ENCODE measurements at regions not wholly inside any gene's neighbourhood (a gene's known extent, or its start where the extent isn't known, plus 50 kb on each side); places are given as distances from the start of the nearest gene placed in this dataset.
"Not testable (repeated sequence)": the region's sequence is repeated elsewhere in the genome, so short reads cannot be mapped to it uniquely, and the experiment has no call there.

DNA sequence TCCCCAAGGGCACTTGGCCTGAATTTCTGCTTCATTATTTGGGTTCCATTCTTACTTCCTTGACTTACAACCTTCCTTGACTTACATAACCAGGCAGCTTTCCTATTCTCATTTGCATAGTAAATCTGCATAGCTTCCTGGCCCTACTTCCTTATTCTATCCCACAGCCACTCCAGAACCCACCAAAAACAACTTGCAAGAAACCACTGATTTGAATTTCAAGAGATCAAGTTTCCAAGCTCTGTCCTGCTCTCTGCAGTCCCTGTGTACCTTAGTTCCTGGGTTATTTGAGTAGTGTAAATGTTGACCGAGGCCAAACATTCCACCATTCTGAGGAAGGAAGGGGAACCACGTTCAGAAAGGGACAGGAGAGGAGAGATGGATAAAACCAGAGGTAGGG, 603.3 kb downstream of the PTPRC start:
- DNase-seq (ENCODE audit: extremely low spot score, unreplicated experiment) = no peak
- TF ChIP-seq, protein P1, sequence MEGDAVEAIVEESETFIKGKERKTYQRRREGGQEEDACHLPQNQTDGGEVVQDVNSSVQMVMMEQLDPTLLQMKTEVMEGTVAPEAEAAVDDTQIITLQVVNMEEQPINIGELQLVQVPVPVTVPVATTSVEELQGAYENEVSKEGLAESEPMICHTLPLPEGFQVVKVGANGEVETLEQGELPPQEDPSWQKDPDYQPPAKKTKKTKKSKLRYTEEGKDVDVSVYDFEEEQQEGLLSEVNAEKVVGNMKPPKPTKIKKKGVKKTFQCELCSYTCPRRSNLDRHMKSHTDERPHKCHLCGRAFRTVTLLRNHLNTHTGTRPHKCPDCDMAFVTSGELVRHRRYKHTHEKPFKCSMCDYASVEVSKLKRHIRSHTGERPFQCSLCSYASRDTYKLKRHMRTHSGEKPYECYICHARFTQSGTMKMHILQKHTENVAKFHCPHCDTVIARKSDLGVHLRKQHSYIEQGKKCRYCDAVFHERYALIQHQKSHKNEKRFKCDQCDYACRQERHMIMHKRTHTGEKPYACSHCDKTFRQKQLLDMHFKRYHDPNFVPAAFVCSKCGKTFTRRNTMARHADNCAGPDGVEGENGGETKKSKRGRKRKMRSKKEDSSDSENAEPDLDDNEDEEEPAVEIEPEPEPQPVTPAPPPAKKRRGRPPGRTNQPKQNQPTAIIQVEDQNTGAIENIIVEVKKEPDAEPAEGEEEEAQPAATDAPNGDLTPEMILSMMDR (conservative IDR thresholded peaks at IDR 0.05) = no peak
- Mint-ChIP-seq H3K27ac (no peak overlapping the region), H3K27me3 (no peaks in the 10 kb centered on the region), H3K36me3 (no peaks in the 10 kb centered on the region), H3K4me3 (no peak overlapping the region), H3K9me3 (no peaks in the 10 kb centered on the region), H3K4me1 (ENCODE audit: unreplicated experiment) (peaks cover 10% of the 10 kb centered on the region)

DNA sequence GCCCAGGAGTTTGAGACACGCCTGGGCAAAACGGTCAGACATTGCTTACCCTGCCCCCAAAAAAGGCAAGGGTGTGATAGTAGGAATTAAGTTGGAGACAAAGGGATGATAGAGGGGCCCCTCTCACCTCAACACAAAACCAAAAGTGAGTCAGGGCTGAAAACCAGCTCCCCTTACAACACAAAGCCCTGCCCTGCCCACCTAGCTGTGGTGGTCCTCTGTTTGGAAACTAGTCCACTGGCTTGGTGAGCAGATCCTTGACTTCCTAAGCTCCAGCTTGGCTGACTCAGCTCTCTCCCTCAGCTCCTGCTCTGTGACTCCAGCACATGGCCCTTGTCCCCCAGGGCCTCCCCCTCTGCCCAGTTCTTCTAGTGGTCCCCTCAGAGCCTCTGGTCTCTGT, 603.8 kb downstream of the PTPRC start:
- no peak for DNase-seq (ENCODE audit: extremely low spot score, unreplicated experiment)
- H3K36me3 Mint-ChIP-seq = no peaks in the 10 kb centered on the region
- TF ChIP-seq, protein P1 (conservative IDR thresholded peaks at IDR 0.05) = no peak
- H3K4me1 Mint-ChIP-seq (ENCODE audit: unreplicated experiment) = peaks cover 10% of the 10 kb centered on the region
- no peaks in the 10 kb centered on the region for H3K9me3 Mint-ChIP-seq
- no peak overlapping the region for H3K27ac Mint-ChIP-seq
- no peak overlapping the region for H3K4me3 Mint-ChIP-seq
- H3K27me3 Mint-ChIP-seq = no peaks in the 10 kb centered on the region

DNA sequence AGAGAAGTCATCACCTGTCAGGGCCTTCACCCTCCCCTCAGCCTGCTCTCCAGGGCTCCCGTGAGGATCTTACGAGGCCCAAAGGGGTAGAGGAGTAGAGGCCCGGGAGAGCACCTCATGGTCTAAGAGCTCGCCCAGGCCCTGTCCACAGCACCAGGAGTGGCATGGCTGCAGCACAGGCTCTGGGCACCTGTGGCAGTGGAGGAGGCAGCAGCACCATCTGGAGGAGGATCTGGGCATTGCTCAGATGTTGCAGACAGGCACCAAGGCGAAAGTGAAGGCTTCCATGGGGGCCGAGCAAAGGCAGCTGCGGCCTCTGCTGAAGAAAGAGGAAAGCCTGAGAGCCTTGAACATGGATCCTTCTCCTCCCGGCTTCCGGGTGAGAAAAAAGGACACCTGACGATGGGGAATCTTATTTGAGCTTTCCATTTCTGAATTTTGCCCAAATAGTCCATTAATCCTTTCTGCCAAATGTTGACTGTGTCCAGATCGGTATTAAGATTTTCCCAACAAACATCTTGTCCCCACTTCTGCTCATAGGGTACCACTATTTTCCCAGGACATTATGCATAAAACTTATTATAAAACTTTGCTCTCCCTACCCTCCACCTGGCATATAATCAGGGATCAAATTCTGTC, 604.7 kb downstream of the PTPRC start:
- Mint-ChIP-seq H3K27ac (no peak overlapping the region), H3K4me1 (ENCODE audit: unreplicated experiment) (peaks cover 10% of the 10 kb centered on the region), H3K9me3 (peaks cover under 1% of the 10 kb centered on the region), H3K36me3 (no peaks in the 10 kb centered on the region), H3K4me3 (no peak overlapping the region), H3K27me3 (no peaks in the 10 kb centered on the region)
- TF ChIP-seq, protein P1 (conservative IDR thresholded peaks at IDR 0.05) = peak; percentile 66
- no peak for DNase-seq (ENCODE audit: extremely low spot score, unreplicated experiment)

DNA sequence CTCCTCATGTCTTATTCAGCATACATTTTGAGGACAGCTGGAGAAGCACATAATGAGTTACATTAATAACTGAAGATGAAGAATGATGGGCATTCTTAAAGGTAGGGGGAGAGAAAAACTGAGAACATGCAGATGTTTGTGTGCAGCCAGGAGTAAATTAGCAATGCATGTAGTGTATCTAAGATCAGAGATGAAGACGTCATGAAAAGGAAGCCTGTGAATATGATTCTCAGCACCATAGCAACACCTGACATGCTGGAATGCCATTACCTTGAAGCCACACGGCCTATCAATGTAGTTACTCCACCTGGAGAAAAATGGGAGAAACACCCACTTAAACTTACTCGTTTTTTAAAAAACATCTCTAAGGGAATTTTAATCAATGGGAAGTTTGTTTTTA, 607.1 kb downstream of the PTPRC start:
- Mint-ChIP-seq H3K36me3 (no peaks in the 10 kb centered on the region), H3K27ac (no peak overlapping the region), H3K9me3 (peaks cover 10% of the 10 kb centered on the region), H3K4me1 (ENCODE audit: unreplicated experiment) (peaks cover 10% of the 10 kb centered on the region), H3K4me3 (no peak overlapping the region), H3K27me3 (no peaks in the 10 kb centered on the region)
- no peak for DNase-seq (ENCODE audit: extremely low spot score, unreplicated experiment)
- TF ChIP-seq, protein P1 (conservative IDR thresholded peaks at IDR 0.05) = no peak

DNA sequence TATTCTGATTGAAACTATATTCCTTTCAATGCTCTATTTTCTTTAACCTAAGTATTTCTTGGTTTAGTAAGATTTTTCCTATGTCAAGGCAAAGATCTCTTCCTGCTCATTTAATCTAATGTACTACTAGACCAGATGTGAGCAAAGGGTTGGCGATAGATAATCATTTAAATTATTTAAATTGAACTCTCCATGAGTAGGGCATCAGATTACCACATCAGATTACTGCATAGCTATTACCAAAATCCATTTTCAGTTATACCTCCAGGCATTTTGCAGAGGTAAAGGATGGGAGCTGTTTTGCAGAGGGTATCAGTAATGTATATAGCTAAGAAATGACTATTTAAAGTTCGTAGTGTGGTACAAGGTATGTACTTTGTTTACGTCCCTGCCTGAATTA, 607.9 kb downstream of the PTPRC start:
- no peak overlapping the region for H3K27ac Mint-ChIP-seq
- no peaks in the 10 kb centered on the region for H3K27me3 Mint-ChIP-seq
- peaks cover 10% of the 10 kb centered on the region for H3K4me1 Mint-ChIP-seq (ENCODE audit: unreplicated experiment)
- H3K4me3 Mint-ChIP-seq = no peak overlapping the region
- TF ChIP-seq, protein P1 (conservative IDR thresholded peaks at IDR 0.05) = no peak
- peaks cover 10% of the 10 kb centered on the region for H3K9me3 Mint-ChIP-seq
- H3K36me3 Mint-ChIP-seq = no peaks in the 10 kb centered on the region
- DNase-seq (ENCODE audit: extremely low spot score, unreplicated experiment) = no peak

DNA sequence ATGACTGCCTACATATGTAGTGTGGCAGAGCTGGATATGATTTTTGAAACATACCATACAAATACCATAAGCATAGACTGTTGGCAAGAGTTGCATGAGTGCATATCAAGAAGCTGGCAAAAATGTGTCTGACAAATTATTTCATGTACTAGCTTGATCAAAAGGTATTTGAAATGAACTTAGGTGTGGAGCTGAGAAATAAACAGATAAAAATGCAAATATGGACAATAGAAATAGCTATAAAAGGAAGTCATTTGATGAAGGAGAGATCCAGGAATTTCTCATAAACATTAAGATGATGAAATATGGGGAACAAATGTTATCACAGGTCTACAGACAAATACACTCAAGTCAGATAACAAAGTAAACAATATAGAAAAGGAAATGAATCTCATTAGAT, 609.1 kb downstream of the PTPRC start:
- Mint-ChIP-seq H3K27ac (no peak overlapping the region), H3K36me3 (no peaks in the 10 kb centered on the region), H3K4me1 (ENCODE audit: unreplicated experiment) (peaks cover 10% of the 10 kb centered on the region), H3K4me3 (no peak overlapping the region), H3K9me3 (peaks cover 10% of the 10 kb centered on the region), H3K27me3 (no peaks in the 10 kb centered on the region)
- TF ChIP-seq, protein P1 (conservative IDR thresholded peaks at IDR 0.05) = no peak
- no peak for DNase-seq (ENCODE audit: extremely low spot score, unreplicated experiment)

DNA sequence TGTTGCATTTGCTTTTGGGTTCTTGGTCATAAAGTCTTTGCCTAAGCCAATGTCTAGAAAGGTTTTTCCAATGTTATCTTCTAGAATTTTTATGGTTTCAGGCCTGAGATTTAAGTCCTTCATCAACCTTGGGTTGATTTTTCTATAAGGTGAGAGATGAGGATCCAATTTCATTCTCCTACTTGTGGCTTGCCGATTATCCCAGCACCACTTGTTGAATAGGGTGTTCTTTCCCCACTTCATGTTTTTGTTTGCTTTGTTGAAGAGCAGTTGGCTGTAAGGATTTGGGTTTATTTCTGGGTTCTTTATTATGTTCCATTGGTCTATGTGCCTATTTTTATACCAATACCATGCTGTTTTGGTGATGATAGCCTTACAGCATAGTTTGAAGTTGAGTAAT, 615.2 kb downstream of the PTPRC start:
- not testable (repeated sequence) for H3K4me1 Mint-ChIP-seq (ENCODE audit: unreplicated experiment); H3K27me3 Mint-ChIP-seq; DNase-seq (ENCODE audit: extremely low spot score, unreplicated experiment); H3K4me3 Mint-ChIP-seq; H3K27ac Mint-ChIP-seq; H3K36me3 Mint-ChIP-seq; H3K9me3 Mint-ChIP-seq

All from type B pancreatic cell (in vitro differentiated cells).